GM18508 (cell line): ENCODE measurements at regions not wholly inside any gene's neighbourhood (a gene's known extent, or its start where the extent isn't known, plus 50 kb on each side); places are given as distances from the start of the nearest gene placed in this dataset.
A peak's percentile ranks its signal among the peaks of the same experiment; 100 is the strongest.

Source experiments
- ATAC-seq: cut with Tn5 transposase; IDR thresholded peaks from one replicate; pipeline ENCODE4 v1.9.1; 2021; ENCODE audit warnings: moderate number of reproducible peaks; ENCODE audit not compliant: insufficient read depth, unreplicated experiment

GRCh38 chr20:7722564-7722963, 217.7 kb downstream of the HAO1 start:
- no peak for ATAC-seq

GRCh38 chr20:7723284-7723683, 217.0 kb downstream of the HAO1 start:
- ATAC-seq = no peak

GRCh38 chr20:7728338-7728737, 211.9 kb downstream of the HAO1 start:
- no peak for ATAC-seq

GRCh38 chr20:7734216-7734615, 206.0 kb downstream of the HAO1 start:
- no peak for ATAC-seq

- no peak for ATAC-seq
Measured at GRCh38 chr20:7736336-7736735, 203.9 kb downstream of the HAO1 start.

GRCh38 chr20:7741866-7742265, 198.4 kb downstream of the HAO1 start:
- no peak for ATAC-seq

GRCh38 chr20:7742479-7742878, 197.8 kb downstream of the HAO1 start:
- ATAC-seq = no peak

GRCh38 chr20:7744411-7744810, 195.8 kb downstream of the HAO1 start:
- ATAC-seq = no peak

GRCh38 chr20:7748624-7749023, 191.6 kb downstream of the HAO1 start:
- no peak for ATAC-seq

- ATAC-seq = no peak
Measured at GRCh38 chr20:7754102-7754501, 186.2 kb downstream of the HAO1 start.

- no peak for ATAC-seq
Measured at GRCh38 chr20:7758406-7758805, 181.9 kb downstream of the HAO1 start.

GRCh38 chr20:7760247-7761031, 179.8 kb downstream of the HAO1 start:
- no peak for ATAC-seq

GRCh38 chr20:7765221-7765620, 175.0 kb downstream of the HAO1 start:
- peak; percentile 97 for ATAC-seq

GRCh38 chr20:7770046-7770445, 170.2 kb downstream of the HAO1 start:
- ATAC-seq = no peak

- ATAC-seq = peak; percentile 98
Measured at GRCh38 chr20:7770578-7770977, 169.7 kb downstream of the HAO1 start.

- no peak for ATAC-seq
Measured at GRCh38 chr20:7772371-7772770, 167.9 kb downstream of the HAO1 start.

- no peak for ATAC-seq
Measured at GRCh38 chr20:7773511-7773910, 166.7 kb downstream of the HAO1 start.

GRCh38 chr20:7775072-7775471, 165.2 kb downstream of the HAO1 start:
- ATAC-seq = no peak

- ATAC-seq = no peak
Measured at GRCh38 chr20:7776148-7776547, 164.1 kb downstream of the HAO1 start.

- no peak for ATAC-seq
Measured at GRCh38 chr20:7790189-7790588, 150.1 kb downstream of the HAO1 start.

- no peak for ATAC-seq
Measured at GRCh38 chr20:7792150-7792869, 147.9 kb downstream of the HAO1 start.

GRCh38 chr20:7798176-7798575, 142.1 kb downstream of the HAO1 start:
- ATAC-seq = no peak
